Cardiac septum (tissue), 1 donor: ENCODE measurements at regions not wholly inside any gene's neighbourhood (a gene's known extent, or its start where the extent isn't known, plus 50 kb on each side); places are given as distances from the start of the nearest gene placed in this dataset.
"Not testable (repeated sequence)": the region's sequence is repeated elsewhere in the genome, so short reads cannot be mapped to it uniquely, and the experiment has no call there.

Experiments
- DNase-seq: peaks from one replicate; pipeline ENCODE4 v3.0.0-alpha.2; 2020; ENCODE audit warnings: low spot score
- intact Hi-C: fragments of 100-400 bp; cut with DNase I; formaldehyde crosslinking; loops from one replicate; pipeline ENCODE4 v1.14.0; 2022
- donor health status: DM: no; HTN: no; CAD: no.

DNA sequence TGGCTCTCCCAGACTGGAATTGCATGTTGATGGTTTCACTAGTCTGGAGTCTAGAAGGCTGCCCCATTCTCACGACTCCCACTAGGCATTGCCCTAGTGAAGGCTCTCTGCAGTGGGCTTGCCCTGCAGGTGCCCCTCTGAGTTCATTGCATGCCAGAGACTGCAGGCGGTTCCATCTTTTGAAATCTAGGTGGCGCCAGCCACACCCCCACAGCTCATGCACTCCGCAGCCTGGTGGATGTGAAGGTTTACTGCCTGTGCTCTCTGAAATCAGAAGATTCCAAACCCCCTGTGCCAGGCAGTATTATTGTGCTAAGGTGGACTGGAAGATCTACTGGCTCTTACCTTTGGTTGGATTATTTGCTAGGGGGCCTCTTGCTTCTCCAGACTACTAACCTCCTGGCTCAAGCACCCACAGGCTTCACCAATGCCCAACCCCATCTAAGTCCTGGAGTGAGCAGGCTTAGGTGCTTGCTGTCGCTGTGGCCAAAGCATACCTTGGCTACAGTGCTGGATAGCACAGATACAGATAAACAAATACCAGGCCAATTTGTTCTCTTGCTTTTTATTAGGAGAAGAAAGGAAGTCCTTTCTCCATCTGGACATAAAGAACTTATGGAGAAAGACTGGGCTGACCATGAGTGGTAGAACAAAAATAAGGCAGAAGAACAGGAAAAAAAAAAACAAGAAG is 83.5 kb upstream of the SIM2 start:
- DNase-seq, result no peak

GRCh38 chr21:36616773-36617172 is 82.1 kb upstream of the SIM2 start:
- intact Hi-C loops, result not testable (repeated sequence)

More for the DNA sequence above, 83.5 kb upstream of the SIM2 start:
- intact Hi-C loops, result no loop called here

GRCh38 chr21:36621794-36622193 is 77.1 kb upstream of the SIM2 start:
- DNase-seq, intact Hi-C loops: not testable (repeated sequence)

More at GRCh38 chr21:36616773-36617172, 82.1 kb upstream of the SIM2 start:
- DNase-seq, result not testable (repeated sequence)

DNA sequence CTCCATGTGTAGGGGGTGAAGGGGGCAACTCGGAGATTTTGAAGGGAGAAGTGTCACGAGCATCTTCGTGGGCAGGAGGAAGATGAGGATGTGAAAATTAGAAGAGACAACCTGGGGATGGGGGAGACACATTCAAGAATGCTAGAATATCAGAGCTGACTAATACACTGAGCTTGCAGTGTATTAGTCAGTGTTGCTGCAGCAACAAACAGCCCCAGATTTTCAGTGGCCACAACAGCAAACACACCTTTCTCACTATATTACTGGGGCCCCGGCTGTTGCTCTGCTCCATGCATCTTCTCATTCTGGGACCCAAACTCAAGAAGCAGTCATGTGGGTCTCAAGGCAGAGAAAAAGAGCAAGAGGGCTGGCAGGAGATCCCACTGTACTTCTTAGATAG is 74.8 kb upstream of the SIM2 start:
- intact Hi-C loops, result no loop called here
- no peak for DNase-seq

DNA sequence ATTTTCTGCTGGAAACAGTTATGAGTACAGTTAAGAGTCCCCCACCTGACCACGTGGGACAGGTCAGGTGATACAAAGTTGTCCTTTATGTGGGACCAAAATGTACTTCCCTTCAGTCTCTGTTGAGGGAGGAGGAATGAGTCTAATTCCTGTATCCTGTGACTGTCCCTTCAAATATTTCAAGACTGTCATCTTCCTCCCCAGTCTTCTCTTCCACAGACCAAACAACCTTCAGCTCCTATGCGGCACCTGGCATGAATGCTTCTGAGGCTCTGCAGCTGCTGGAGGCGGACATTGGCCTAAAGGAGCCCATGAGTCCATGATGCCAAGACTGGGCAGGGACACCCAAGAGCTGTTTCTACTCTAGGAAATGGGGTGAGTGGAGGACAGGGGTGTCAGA is 72.1 kb upstream of the SIM2 start:
- intact Hi-C loops, result no loop called here
- DNase-seq, result no peak

- intact Hi-C loops, result no loop called here
Measured at GRCh38 chr21:36627242-36627641, 71.7 kb upstream of the SIM2 start.

GRCh38 chr21:36628106-36628505 is 70.8 kb upstream of the SIM2 start:
- no peak for DNase-seq
- intact Hi-C loops, result no loop called here

More at GRCh38 chr21:36627242-36627641, 71.7 kb upstream of the SIM2 start:
- DNase-seq, result no peak

DNA sequence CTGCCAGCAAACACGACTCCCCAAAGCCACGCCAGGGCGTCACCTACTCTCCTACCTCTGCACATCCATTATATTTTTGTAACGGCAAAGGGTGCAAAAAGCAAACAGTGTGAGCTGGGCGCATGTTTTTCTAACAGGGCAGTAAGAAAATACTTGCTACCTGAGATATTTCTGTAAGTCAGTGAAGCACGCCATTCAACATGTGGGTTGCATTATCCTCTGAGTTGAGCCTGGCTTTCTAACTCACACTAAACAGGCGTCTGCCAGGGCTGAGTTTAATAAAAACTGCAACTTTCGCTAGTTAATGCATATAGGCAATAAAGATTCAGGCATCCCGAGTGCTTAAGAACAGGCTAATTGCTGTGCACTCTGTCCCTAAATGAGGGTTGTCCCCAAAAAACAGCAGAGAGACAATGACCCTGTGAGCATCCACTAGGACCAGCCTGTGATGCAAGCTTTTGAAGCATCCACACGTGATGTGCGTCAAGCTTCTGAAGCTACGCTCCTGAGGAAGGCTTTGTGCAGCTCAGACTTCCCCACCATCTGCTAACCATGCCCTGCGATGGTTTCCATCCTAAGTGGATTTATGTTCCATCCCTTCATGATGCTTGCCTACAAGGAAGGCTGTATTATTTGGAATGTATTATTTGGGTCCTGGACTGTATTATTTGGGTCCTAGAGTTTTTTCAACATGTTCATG is 70.0 kb upstream of the SIM2 start:
- DNase-seq, result no peak
- intact Hi-C loops, result no loop called here

DNA sequence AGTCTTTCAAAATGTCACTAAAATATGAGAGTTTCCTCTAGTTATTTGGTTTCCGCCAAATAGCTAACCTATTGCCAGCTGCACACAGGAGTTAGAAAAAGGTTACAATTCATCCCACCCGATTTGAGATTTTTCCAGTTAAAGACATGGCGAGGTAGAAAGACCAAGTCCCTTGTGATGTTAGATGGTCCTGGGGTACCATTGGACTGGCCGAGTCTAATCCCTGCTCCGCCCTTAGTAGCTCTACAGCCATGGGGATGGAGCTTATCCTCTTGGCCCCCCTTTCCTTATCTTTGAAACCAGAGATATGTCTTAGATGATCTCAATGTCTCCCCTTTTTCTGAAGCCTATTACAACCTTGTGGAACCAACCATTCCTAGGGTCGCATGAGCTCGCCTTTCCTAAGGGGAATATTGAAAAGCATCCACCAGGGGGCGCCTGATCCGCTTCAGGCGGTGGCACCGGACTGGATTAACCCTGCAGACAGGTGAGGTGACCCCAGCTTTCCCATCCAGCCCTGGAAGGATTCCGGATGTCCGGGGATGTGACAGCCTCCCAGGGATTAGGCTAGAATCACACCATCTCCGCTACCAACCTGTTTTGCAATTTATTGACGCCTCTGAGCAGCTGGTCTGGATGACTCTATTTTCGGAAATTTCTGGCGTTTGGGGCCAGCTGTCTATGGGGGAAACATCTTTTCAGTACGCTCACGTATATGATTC is 68.3 kb upstream of the SIM2 start:
- DNase-seq, result no peak
- intact Hi-C loops, result loop anchor here (2.0 kb wide), 1 partner anchor 296 kb away; no protein-coding TSS in a partner anchor

GRCh38 chr21:36636016-36636415 is 62.9 kb upstream of the SIM2 start:
- DNase-seq, result peak; percentile 14
- intact Hi-C loops, result no loop called here

GRCh38 chr21:36636439-36636838 is 62.5 kb upstream of the SIM2 start:
- intact Hi-C loops, result no loop called here

DNA sequence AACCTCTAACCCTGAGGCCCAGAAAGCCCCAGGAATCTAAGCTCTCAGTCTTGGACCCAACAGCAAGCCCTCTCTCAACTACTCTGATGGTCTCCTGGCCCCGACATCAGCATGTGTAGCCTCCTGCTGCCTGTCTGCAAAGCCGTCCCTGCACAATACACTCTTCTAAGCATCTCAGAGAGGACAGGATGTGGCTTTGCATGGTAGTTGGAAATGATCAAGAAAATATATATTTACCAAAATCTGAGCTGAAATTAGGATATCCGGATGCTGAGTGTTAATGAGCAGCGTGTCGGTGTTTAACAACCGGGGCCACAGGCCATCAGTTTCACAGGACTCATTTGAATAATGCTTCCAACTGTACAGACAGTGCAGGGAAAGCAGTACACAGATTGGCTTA is 59.1 kb upstream of the SIM2 start:
- no peak for DNase-seq
- intact Hi-C loops, result no loop called here

More at GRCh38 chr21:36636439-36636838, 62.5 kb upstream of the SIM2 start:
- DNase-seq, result no peak

DNA sequence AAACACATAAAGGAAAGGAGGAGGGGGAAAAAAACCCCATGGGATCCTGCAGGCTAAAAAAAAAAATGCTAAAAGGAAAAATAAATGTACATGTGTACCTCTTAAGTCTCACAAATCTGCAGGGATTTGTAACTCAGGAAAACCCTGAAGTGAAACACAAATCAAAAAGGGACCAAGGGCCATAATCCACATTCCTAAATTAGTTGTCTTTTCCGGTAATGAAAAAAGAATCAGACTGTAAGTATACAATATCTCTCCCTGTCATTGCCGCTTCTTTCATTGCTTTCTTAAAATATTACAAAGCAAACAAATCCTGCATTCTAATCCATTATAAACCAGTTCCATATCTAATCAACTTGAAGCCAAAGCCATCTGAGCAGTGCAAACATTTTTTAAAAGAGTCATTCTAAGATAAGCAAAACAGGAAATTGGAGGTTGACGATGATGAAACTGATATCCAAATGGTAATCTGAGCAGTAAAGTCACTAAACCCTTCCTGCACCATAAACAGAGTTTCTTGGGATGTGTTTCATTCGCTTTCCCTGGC is 58.7 kb upstream of the SIM2 start:
- DNase-seq, result no peak
- intact Hi-C loops, result no loop called here

- intact Hi-C loops, result no loop called here
- peak; percentile 36 for DNase-seq
Measured at GRCh38 chr21:36640721-36641244, 58.1 kb upstream of the SIM2 start.

DNA sequence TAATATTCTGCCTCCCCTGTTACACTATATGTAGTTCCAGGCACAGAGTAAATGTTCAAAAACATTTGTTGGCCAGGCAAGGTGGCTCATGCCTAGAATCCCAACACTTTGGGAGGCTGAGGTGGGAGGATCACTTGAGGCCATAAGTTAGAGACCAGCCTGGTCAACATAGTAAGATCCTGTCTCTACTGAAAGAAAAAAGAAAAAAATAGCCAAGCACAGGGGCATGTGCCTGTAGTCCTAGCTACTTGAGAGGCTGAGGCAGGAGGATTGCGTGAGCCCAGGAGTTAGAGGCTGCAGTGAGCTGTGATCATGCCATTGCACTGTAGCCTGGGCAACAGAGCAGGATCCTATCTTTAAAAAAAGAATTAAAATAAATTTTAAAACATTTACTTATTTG is 57.6 kb upstream of the SIM2 start:
- no peak for DNase-seq
- intact Hi-C loops, result no loop called here

- DNase-seq, result peak; percentile 63
- intact Hi-C loops, result no loop called here
Measured at GRCh38 chr21:36641886-36642285, 57.0 kb upstream of the SIM2 start.

- intact Hi-C loops, result no loop called here
- peak; percentile 58 for DNase-seq
Measured at GRCh38 chr21:36642777-36643176, 56.1 kb upstream of the SIM2 start.

DNA sequence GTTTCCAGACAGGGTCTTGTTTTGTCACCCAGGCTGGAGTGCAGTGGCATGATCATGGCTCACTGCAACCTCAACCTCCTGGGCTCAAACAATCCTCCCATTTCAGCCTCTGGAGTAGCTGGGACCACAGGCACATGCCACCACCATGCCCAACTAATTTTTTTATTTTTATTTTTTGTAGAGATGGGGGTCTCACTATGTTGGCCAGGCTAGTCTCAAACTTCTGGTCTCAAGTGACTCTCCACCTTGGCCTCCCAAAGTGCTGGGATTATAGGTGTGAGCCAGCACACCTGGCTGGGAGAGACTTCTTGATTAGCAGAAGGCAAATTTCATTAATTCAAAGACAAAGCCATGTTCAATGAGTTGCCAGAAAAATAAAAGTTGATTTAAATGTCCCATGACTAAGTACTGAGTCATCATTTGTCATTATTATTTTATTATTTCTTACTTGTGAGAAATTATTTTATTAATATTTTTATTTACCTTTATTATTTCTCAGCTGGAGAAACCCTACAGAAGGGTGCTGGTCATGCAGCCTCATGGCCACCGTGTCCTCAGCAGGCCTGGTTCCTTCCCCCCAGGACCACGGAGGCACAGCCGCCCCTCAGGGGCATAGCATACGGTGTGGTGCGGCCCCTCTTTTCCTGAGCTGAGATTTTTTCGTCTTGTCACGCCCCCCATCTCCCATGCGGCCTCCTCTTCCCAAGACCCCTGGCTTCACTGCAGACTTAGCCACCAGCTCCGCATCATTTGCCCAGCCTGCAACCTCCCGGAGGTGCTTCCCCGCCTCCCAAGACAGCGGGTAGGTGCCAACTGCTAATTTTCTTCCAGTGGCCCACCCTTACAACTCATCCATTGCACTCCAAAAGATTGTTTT is 55.3 kb upstream of the SIM2 start:
- intact Hi-C loops, result no loop called here
- peak; percentile 27 for DNase-seq

DNA sequence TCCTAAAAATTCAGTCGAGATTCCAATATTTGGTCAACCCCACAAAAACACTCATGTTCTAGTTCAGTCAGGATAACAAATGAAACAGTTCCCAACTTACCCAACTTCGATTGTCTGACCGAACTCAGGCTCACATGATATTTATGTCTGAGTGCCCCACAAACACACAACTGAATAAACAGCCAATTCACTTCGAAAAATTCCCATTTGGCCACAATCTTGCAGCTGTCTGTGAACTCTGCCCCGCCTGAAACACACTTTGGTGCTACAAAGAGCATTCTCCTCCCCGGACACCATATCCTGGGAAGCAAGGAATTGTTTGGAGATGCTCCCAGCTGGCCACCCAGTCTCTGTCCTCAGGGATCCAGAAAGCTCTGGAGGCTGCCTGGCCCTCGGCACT is 52.9 kb upstream of the SIM2 start:
- DNase-seq, result no peak
- intact Hi-C loops, result no loop called here
